22Rv1 (cell line): ENCODE measurements at regions not wholly inside any gene's neighbourhood (a gene's known extent, or its start where the extent isn't known, plus 50 kb on each side); places are given as distances from the start of the nearest gene placed in this dataset.

ENCODE experiments used
- ZFX ChIP-seq: fragments of 450-650 bp; IDR thresholded peaks from 2 replicates; pipeline ENCODE4 v1.6.1; 2017; ENCODE audit warnings: antibody characterized with exemption, borderline replicate concordance
- TF ChIP-seq, protein P1 (sequence below): fragments of 450-650 bp; IDR thresholded peaks from 2 replicates; pipeline ENCODE4 v1.5.1; 2017; ENCODE audit warnings: mild to moderate bottlenecking

DNA sequence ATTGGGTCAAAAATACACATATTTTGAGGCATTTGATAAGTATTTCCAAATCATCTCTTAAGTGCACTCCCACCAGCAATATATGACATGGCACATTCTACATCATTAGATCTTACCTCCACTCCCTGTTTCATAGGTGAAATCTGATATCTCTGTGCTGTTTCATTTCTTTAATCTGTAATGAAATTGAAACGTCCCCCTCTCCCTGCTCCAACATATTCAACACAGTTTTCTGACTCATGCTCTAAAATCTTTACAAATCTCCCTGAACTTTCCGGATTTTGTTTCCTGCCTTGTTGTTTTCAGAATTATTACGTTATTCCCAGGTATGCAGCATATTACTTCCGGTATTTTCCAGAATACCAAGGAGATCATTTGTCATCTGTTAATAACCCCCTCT lies 66.1 kb upstream of the AKT3 start:
- TF ChIP-seq, protein P1, sequence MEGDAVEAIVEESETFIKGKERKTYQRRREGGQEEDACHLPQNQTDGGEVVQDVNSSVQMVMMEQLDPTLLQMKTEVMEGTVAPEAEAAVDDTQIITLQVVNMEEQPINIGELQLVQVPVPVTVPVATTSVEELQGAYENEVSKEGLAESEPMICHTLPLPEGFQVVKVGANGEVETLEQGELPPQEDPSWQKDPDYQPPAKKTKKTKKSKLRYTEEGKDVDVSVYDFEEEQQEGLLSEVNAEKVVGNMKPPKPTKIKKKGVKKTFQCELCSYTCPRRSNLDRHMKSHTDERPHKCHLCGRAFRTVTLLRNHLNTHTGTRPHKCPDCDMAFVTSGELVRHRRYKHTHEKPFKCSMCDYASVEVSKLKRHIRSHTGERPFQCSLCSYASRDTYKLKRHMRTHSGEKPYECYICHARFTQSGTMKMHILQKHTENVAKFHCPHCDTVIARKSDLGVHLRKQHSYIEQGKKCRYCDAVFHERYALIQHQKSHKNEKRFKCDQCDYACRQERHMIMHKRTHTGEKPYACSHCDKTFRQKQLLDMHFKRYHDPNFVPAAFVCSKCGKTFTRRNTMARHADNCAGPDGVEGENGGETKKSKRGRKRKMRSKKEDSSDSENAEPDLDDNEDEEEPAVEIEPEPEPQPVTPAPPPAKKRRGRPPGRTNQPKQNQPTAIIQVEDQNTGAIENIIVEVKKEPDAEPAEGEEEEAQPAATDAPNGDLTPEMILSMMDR, result no peak
- TF ChIP-seq ZFX, result no peak
